Neural crest cell (in vitro differentiated cells): ENCODE measurements at regions not wholly inside any gene's neighbourhood (a gene's known extent, or its start where the extent isn't known, plus 50 kb on each side); places are given as distances from the start of the nearest gene placed in this dataset.

Experiments
- DNase-seq: peaks from one replicate; pipeline ENCODE4 v3.0.0; 2021; ENCODE audit warnings: low read depth, mixed read lengths, low spot score
- H3K27ac Mint-ChIP-seq: one replicate; pipeline ENCODE4 v1.8.0; 2021; ENCODE audit warnings: mild to moderate bottlenecking, mixed read lengths; ENCODE audit not compliant: unreplicated experiment
- H3K27me3 Mint-ChIP-seq: 2 replicates; pipeline ENCODE4 v1.8.0; 2021; ENCODE audit warnings: low read depth, mild to moderate bottlenecking, mixed read lengths
- H3K36me3 Mint-ChIP-seq: 2 replicates; pipeline ENCODE4 v1.8.0; 2021; ENCODE audit warnings: low read depth, mild to moderate bottlenecking, mixed read lengths
- H3K4me1 Mint-ChIP-seq: 2 replicates; pipeline ENCODE4 v1.8.0; 2021; ENCODE audit warnings: mixed read lengths
- H3K4me3 Mint-ChIP-seq: one replicate; pipeline ENCODE4 v1.8.0; 2021; ENCODE audit warnings: mild to moderate bottlenecking, mixed read lengths
- H3K9me3 Mint-ChIP-seq: 2 replicates; pipeline ENCODE4 v1.8.0; 2021; ENCODE audit warnings: mixed read lengths
- CTCF ChIP-seq: fragments of 200-600 bp; sonication (generic); conservative IDR thresholded peaks from 2 replicates; pipeline ENCODE4 v1.5.0; 2021; ENCODE audit warnings: antibody characterized with exemption, mild to moderate bottlenecking

GRCh38 chr15:57885435-57885834, 178.9 kb downstream of the POLR2M start:
- Mint-ChIP-seq H3K36me3 (no peaks in the 10 kb centered on the region), H3K27me3 (peaks cover 10% of the 10 kb centered on the region), H3K27ac (no peak overlapping the region), H3K4me1 (no peaks in the 10 kb centered on the region), H3K4me3 (no peak overlapping the region), H3K9me3 (no peaks in the 10 kb centered on the region)
- TF ChIP-seq CTCF, result no peak
- no peak for DNase-seq

- H3K27ac Mint-ChIP-seq, result no peak overlapping the region
- no peaks in the 10 kb centered on the region for H3K4me1 Mint-ChIP-seq
- TF ChIP-seq CTCF, result no peak
- H3K4me3 Mint-ChIP-seq, result no peak overlapping the region
- H3K9me3 Mint-ChIP-seq, result peaks cover 3% of the 10 kb centered on the region
- no peaks in the 10 kb centered on the region for H3K36me3 Mint-ChIP-seq
- H3K27me3 Mint-ChIP-seq, result peaks cover 10% of the 10 kb centered on the region
- DNase-seq, result no peak
Observed at GRCh38 chr15:57887825-57888224, 177.7 kb downstream of the ALDH1A2 start.

DNA sequence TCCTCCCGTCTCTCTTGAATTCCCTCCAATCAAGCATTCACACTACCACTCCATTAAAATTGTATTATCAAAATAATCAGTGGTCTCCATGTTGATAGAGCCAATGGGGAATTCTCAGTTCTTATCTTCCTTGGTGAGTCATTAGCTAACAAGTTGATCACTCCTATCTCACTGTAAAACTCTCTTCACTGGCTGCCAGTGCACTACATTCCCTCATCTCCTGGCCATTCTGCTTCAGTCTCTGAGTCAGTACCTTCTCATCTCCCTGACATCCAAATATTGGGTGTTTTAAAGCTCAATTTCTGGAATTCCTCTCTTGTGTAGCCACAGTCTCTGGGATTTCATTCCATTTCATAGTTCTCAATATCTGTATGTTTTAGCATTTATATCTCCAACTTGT, 175.2 kb downstream of the ALDH1A2 start:
- no peak for TF ChIP-seq CTCF
- no peaks in the 10 kb centered on the region for H3K36me3 Mint-ChIP-seq
- no peak overlapping the region for H3K27ac Mint-ChIP-seq
- H3K9me3 Mint-ChIP-seq, result peaks cover 3% of the 10 kb centered on the region
- no peak overlapping the region for H3K4me3 Mint-ChIP-seq
- no peaks in the 10 kb centered on the region for H3K4me1 Mint-ChIP-seq
- no peak for DNase-seq
- H3K27me3 Mint-ChIP-seq, result peaks cover 6% of the 10 kb centered on the region

DNA sequence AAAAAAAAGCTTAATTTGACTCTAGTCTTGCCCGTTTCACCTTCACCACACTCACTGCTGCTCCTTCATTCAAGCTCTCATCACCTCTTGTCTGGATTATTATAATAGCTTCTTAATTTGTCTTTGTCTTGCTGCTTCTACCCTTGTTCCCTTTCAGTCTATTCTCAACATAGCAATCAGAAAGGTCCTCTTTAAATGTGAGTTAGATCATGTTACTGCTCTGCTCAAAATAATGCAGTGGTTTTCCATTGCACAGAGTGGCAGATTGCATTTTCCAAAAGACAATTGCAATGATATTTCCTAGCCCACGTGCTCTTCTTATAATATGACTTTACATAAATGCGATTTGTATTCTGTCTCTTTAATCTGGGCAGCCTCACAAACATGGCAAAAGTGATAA, 174.6 kb downstream of the ALDH1A2 start:
- no peak overlapping the region for H3K4me3 Mint-ChIP-seq
- no peak overlapping the region for H3K27ac Mint-ChIP-seq
- DNase-seq, result no peak
- H3K27me3 Mint-ChIP-seq, result peaks cover under 1% of the 10 kb centered on the region
- TF ChIP-seq CTCF, result no peak
- peaks cover 3% of the 10 kb centered on the region for H3K9me3 Mint-ChIP-seq
- no peaks in the 10 kb centered on the region for H3K36me3 Mint-ChIP-seq
- no peaks in the 10 kb centered on the region for H3K4me1 Mint-ChIP-seq

GRCh38 chr15:57892181-57892580, 173.3 kb downstream of the ALDH1A2 start:
- Mint-ChIP-seq H3K36me3 (no peaks in the 10 kb centered on the region), H3K4me1 (no peaks in the 10 kb centered on the region), H3K27ac (no peak overlapping the region), H3K4me3 (no peak overlapping the region), H3K27me3 (no peaks in the 10 kb centered on the region), H3K9me3 (peaks cover 7% of the 10 kb centered on the region)
- TF ChIP-seq CTCF, result no peak
- DNase-seq, result no peak

DNA sequence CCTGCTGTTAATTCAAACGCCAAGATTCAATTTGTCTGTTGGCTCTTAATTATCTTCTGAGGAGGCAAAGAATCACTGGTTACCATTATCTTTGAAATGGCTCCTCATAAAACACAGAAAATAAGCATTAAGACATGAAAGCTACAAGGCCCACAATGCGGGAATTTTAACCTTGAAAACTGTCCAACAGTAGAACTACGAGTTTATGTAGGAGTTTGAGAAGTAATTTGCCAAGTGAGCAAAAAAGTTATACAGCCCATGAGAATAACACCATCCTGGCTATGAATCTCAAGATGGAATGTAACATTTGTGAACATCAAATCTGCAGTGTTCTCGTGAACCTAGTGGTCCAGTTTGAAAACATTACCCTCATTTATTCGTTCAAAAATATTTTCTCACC, 172.5 kb downstream of the ALDH1A2 start:
- Mint-ChIP-seq H3K9me3 (peaks cover 7% of the 10 kb centered on the region), H3K36me3 (no peaks in the 10 kb centered on the region), H3K4me3 (no peak overlapping the region), H3K27ac (no peak overlapping the region), H3K4me1 (no peaks in the 10 kb centered on the region), H3K27me3 (no peaks in the 10 kb centered on the region)
- TF ChIP-seq CTCF, result no peak
- DNase-seq, result no peak
